ENCODE measurements at regions not wholly inside any gene's neighbourhood (a gene's known extent, or its start where the extent isn't known, plus 50 kb on each side); places are given as distances from the start of the nearest gene placed in this dataset.

DNA sequence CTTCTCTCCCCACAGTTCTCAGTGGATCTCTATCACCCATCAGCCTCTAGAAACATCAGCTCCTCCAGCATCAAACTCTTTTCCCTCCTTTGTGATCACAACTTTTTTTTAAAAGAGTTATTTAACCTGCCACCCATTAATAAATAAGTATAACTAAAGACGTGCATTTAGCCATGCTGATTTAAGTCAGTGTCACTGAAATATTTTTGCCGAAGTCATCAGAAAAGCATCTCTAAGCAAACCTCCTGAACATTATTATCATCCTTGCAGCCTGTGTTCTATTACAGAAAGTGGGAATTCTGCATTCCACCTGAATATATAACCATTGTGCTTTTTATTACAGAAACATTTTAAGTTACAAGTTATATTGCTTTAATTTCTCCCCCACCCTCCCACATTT, 106.2 kb upstream of the ARHGAP28 start:
- in situ Hi-C loops (cut with MboI) (no loop called here), intact Hi-C loops (cut with micrococcal nuclease) (no loop called here)
- BruUV-seq (replicated peaks), result no TSS peak
- no peak for DNase-seq (ENCODE audit: extremely low read depth in 1 of 4, low spot score in 3 of 4)
- Histone ChIP-seq H3K79me2 (ENCODE audit: control insufficient read depth, insufficient read depth, low read length) (no peaks in the 10 kb centered on the region), H3K4me2 (ENCODE audit: insufficient read depth, low read length) (no peak overlapping the region), H3K9me3 (replicated peaks; ENCODE audit: control insufficient read depth, insufficient read depth, low read depth, low read length) (no peaks in the 10 kb centered on the region), H3K36me3 (ENCODE audit: control insufficient read depth, insufficient read depth, low read length) (no peaks in the 10 kb centered on the region), H3K27me3 (ENCODE audit: control insufficient read depth in 2 of 2, insufficient read depth in 2 of 2, low read length in 2 of 2) (peaks cover 8 to 10% of the 10 kb centered on the region in 2 experiments; a peak in 4 of 5 replicates), H3K9me1 (ENCODE audit: control insufficient read depth, insufficient read depth, low read length) (no peaks in the 10 kb centered on the region), H3K4me1 (replicated peaks in 1 of 2; ENCODE audit: control insufficient read depth in 2 of 2, insufficient read depth in 2 of 2, low read length in 2 of 2) (no peaks in the 10 kb centered on the region), H2AFZ (ENCODE audit: low read depth, low read length) (no peak overlapping the region), H3K9ac (ENCODE audit: insufficient read depth in 1 of 2, low read depth in 2 of 2, low read length in 2 of 2) (no peak overlapping the region), H3K4me3 (no peak overlapping the region), H3K27ac (ENCODE audit: extremely low read depth, low read depth, low read length) (no peak overlapping the region), H4K20me1 (replicated peaks; ENCODE audit: control insufficient read depth, insufficient read depth, low read length) (no peaks in the 10 kb centered on the region)
- POLR2A ChIA-PET, result interaction anchor here (0.6 kb wide), 1 partner anchor 314 kb away, joined by 4 read pairs; no protein-coding TSS in a partner anchor
- WGBS (ENCODE audit: insufficient coverage, low coverage, missing lambda C conversion rate), result 3% methylated on average over 2 of the region's 2 CpGs
- FAIRE-seq, result no peak
- ATAC-seq, result no peak
- CTCF ChIA-PET (ENCODE audit: low intra/inter-chr PET ratio), result no interaction called here
- TF ChIP-seq BMI1 (IDR thresholded peaks at IDR 0.05; ENCODE audit: low read length) (no peak), NCOA2 (IDR thresholded peaks at IDR 0.05; ENCODE audit: partially characterized antibody in 2 of 2) (no peak), HDAC8 (tag; IDR thresholded peaks at IDR 0.05) (no peak), ZNF589 (CRISPR knock-in tag; IDR thresholded peaks at IDR 0.05; ENCODE audit: low read depth) (no peak), ZKSCAN3 (CRISPR knock-in tag; IDR thresholded peaks at IDR 0.05) (no peak), KLF1 (tag; IDR thresholded peaks at IDR 0.05) (no peak), ZFP30 (CRISPR knock-in tag; IDR thresholded peaks at IDR 0.05; ENCODE audit: borderline replicate concordance) (no peak), ZNF717 (CRISPR knock-in tag; IDR thresholded peaks at IDR 0.05) (no peak), SP1 (CRISPR knock-in tag; IDR thresholded peaks at IDR 0.05) (no peak), U2AF2 (optimal IDR thresholded peaks at IDR 0.05; ENCODE audit: low read depth, low read length) (no peak), DMBX1 (CRISPR knock-in tag; IDR thresholded peaks at IDR 0.05; ENCODE audit: borderline replicate concordance) (no peak), NFXL1 (CRISPR knock-in tag; IDR thresholded peaks at IDR 0.05) (no peak)
- TF ChIP-seq, protein P1, sequence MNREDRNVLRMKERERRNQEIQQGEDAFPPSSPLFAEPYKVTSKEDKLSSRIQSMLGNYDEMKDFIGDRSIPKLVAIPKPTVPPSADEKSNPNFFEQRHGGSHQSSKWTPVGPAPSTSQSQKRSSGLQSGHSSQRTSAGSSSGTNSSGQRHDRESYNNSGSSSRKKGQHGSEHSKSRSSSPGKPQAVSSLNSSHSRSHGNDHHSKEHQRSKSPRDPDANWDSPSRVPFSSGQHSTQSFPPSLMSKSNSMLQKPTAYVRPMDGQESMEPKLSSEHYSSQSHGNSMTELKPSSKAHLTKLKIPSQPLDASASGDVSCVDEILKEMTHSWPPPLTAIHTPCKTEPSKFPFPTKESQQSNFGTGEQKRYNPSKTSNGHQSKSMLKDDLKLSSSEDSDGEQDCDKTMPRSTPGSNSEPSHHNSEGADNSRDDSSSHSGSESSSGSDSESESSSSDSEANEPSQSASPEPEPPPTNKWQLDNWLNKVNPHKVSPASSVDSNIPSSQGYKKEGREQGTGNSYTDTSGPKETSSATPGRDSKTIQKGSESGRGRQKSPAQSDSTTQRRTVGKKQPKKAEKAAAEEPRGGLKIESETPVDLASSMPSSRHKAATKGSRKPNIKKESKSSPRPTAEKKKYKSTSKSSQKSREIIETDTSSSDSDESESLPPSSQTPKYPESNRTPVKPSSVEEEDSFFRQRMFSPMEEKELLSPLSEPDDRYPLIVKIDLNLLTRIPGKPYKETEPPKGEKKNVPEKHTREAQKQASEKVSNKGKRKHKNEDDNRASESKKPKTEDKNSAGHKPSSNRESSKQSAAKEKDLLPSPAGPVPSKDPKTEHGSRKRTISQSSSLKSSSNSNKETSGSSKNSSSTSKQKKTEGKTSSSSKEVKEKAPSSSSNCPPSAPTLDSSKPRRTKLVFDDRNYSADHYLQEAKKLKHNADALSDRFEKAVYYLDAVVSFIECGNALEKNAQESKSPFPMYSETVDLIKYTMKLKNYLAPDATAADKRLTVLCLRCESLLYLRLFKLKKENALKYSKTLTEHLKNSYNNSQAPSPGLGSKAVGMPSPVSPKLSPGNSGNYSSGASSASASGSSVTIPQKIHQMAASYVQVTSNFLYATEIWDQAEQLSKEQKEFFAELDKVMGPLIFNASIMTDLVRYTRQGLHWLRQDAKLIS (CRISPR knock-in tag; IDR thresholded peaks at IDR 0.05), result no peak
- TF ChIP-seq, protein P2, sequence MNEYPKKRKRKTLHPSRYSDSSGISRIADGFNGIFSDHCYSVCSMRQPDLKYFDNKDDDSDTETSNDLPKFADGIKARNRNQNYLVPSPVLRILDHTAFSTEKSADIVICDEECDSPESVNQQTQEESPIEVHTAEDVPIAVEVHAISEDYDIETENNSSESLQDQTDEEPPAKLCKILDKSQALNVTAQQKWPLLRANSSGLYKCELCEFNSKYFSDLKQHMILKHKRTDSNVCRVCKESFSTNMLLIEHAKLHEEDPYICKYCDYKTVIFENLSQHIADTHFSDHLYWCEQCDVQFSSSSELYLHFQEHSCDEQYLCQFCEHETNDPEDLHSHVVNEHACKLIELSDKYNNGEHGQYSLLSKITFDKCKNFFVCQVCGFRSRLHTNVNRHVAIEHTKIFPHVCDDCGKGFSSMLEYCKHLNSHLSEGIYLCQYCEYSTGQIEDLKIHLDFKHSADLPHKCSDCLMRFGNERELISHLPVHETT (CRISPR knock-in tag; conservative IDR thresholded peaks at IDR 0.05 in 1 of 2, IDR thresholded peaks at IDR 0.05 in 1 of 2), result no peak
- TF ChIP-seq, protein P3, sequence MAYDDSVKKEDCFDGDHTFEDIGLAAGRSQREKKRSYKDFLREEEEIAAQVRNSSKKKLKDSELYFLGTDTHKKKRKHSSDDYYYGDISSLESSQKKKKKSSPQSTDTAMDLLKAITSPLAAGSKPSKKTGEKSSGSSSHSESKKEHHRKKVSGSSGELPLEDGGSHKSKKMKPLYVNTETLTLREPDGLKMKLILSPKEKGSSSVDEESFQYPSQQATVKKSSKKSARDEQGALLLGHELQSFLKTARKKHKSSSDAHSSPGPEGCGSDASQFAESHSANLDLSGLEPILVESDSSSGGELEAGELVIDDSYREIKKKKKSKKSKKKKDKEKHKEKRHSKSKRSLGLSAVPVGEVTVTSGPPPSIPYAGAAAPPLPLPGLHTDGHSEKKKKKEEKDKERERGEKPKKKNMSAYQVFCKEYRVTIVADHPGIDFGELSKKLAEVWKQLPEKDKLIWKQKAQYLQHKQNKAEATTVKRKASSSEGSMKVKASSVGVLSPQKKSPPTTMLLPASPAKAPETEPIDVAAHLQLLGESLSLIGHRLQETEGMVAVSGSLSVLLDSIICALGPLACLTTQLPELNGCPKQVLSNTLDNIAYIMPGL (CRISPR knock-in tag; IDR thresholded peaks at IDR 0.05), result no peak
- TF ChIP-seq, protein P4, sequence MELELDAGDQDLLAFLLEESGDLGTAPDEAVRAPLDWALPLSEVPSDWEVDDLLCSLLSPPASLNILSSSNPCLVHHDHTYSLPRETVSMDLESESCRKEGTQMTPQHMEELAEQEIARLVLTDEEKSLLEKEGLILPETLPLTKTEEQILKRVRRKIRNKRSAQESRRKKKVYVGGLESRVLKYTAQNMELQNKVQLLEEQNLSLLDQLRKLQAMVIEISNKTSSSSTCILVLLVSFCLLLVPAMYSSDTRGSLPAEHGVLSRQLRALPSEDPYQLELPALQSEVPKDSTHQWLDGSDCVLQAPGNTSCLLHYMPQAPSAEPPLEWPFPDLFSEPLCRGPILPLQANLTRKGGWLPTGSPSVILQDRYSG (tag; conservative IDR thresholded peaks at IDR 0.05; ENCODE audit: low read depth), result no peak
